ENCODE measurements at regions not wholly inside any gene's neighbourhood (a gene's known extent, or its start where the extent isn't known, plus 50 kb on each side); places are given as distances from the start of the nearest gene placed in this dataset.
A peak's percentile ranks its signal among the peaks of the same experiment; 100 is the strongest.

- DNase-seq (ENCODE audit: low read depth in 1 of 2, low spot score in 1 of 2), result no peak
- TF ChIP-seq JUND (IDR thresholded peaks at IDR 0.05; ENCODE audit: low read depth), result no peak
- in situ Hi-C loops (cut with HindIII; ENCODE audit: low pct_unique_long_range_greater_than_20kb, low sequenced_read_pairs), result no loop called here
These were observed 334.6 kb upstream of the VRK2 start for GRCh38 chr2:57711991-57712390.

- DNase-seq (ENCODE audit: low read depth in 1 of 2, low spot score in 1 of 2), result peak; percentile 9 to 60
- in situ Hi-C loops (cut with HindIII; ENCODE audit: low pct_unique_long_range_greater_than_20kb, low sequenced_read_pairs), result no loop called here
- no peak for TF ChIP-seq JUND (IDR thresholded peaks at IDR 0.05; ENCODE audit: low read depth)
These were observed 325.6 kb upstream of the VRK2 start for GRCh38 chr2:57720728-57721627.

GRCh38 chr2:57725337-57725947 is 321.2 kb upstream of the VRK2 start:
- DNase-seq (ENCODE audit: low read depth in 1 of 2, low spot score in 1 of 2), result no peak
- no peak for TF ChIP-seq JUND (IDR thresholded peaks at IDR 0.05; ENCODE audit: low read depth)
- in situ Hi-C loops (cut with HindIII; ENCODE audit: low pct_unique_long_range_greater_than_20kb, low sequenced_read_pairs), result no loop called here

- in situ Hi-C loops (cut with HindIII; ENCODE audit: low pct_unique_long_range_greater_than_20kb, low sequenced_read_pairs), result no loop called here
- TF ChIP-seq JUND (IDR thresholded peaks at IDR 0.05; ENCODE audit: low read depth), result no peak
- no peak for DNase-seq (ENCODE audit: low read depth in 1 of 2, low spot score in 1 of 2)
These were observed 320.3 kb upstream of the VRK2 start for GRCh38 chr2:57726294-57726693.

GRCh38 chr2:57728691-57729090 is 317.9 kb upstream of the VRK2 start:
- TF ChIP-seq JUND (IDR thresholded peaks at IDR 0.05; ENCODE audit: low read depth), result no peak
- DNase-seq (ENCODE audit: low read depth in 1 of 2, low spot score in 1 of 2), result no peak
- in situ Hi-C loops (cut with HindIII; ENCODE audit: low pct_unique_long_range_greater_than_20kb, low sequenced_read_pairs), result no loop called here

GRCh38 chr2:57733956-57734355 is 312.6 kb upstream of the VRK2 start:
- TF ChIP-seq JUND (IDR thresholded peaks at IDR 0.05; ENCODE audit: low read depth), result no peak
- no peak for DNase-seq (ENCODE audit: low read depth in 1 of 2, low spot score in 1 of 2)
- in situ Hi-C loops (cut with HindIII; ENCODE audit: low pct_unique_long_range_greater_than_20kb, low sequenced_read_pairs), result no loop called here

GRCh38 chr2:57740891-57741290 is 305.7 kb upstream of the VRK2 start:
- TF ChIP-seq JUND (IDR thresholded peaks at IDR 0.05; ENCODE audit: low read depth), result no peak
- DNase-seq (ENCODE audit: low read depth in 1 of 2, low spot score in 1 of 2), result no peak
- in situ Hi-C loops (cut with HindIII; ENCODE audit: low pct_unique_long_range_greater_than_20kb, low sequenced_read_pairs), result no loop called here

- in situ Hi-C loops (cut with HindIII; ENCODE audit: low pct_unique_long_range_greater_than_20kb, low sequenced_read_pairs), result no loop called here
- no peak for TF ChIP-seq JUND (IDR thresholded peaks at IDR 0.05; ENCODE audit: low read depth)
- no peak for DNase-seq (ENCODE audit: low read depth in 1 of 2, low spot score in 1 of 2)
These were observed 293.0 kb upstream of the VRK2 start for GRCh38 chr2:57753636-57754035.

- in situ Hi-C loops (cut with HindIII; ENCODE audit: low pct_unique_long_range_greater_than_20kb, low sequenced_read_pairs), result no loop called here
- no peak for TF ChIP-seq JUND (IDR thresholded peaks at IDR 0.05; ENCODE audit: low read depth)
- DNase-seq (ENCODE audit: low read depth in 1 of 2, low spot score in 1 of 2), result no peak
These were observed 287.9 kb upstream of the VRK2 start for GRCh38 chr2:57758686-57759085.

- no peak for TF ChIP-seq JUND (IDR thresholded peaks at IDR 0.05; ENCODE audit: low read depth)
- in situ Hi-C loops (cut with HindIII; ENCODE audit: low pct_unique_long_range_greater_than_20kb, low sequenced_read_pairs), result no loop called here
- no peak for DNase-seq (ENCODE audit: low read depth in 1 of 2, low spot score in 1 of 2)
These were observed 287.5 kb upstream of the VRK2 start for GRCh38 chr2:57759131-57759530.

- peak; percentile 42 to 78 for DNase-seq (ENCODE audit: low read depth in 1 of 2, low spot score in 1 of 2)
- no peak for TF ChIP-seq JUND (IDR thresholded peaks at IDR 0.05; ENCODE audit: low read depth)
- in situ Hi-C loops (cut with HindIII; ENCODE audit: low pct_unique_long_range_greater_than_20kb, low sequenced_read_pairs), result no loop called here
These were observed 286.7 kb upstream of the VRK2 start for GRCh38 chr2:57759822-57760300.

- in situ Hi-C loops (cut with HindIII; ENCODE audit: low pct_unique_long_range_greater_than_20kb, low sequenced_read_pairs), result no loop called here
- no peak for TF ChIP-seq JUND (IDR thresholded peaks at IDR 0.05; ENCODE audit: low read depth)
- no peak for DNase-seq (ENCODE audit: low read depth in 1 of 2, low spot score in 1 of 2)
These were observed 286.2 kb upstream of the VRK2 start for GRCh38 chr2:57760381-57760801.

GRCh38 chr2:57776916-57777315 is 269.7 kb upstream of the VRK2 start:
- no peak for DNase-seq (ENCODE audit: low read depth in 1 of 2, low spot score in 1 of 2)
- in situ Hi-C loops (cut with HindIII; ENCODE audit: low pct_unique_long_range_greater_than_20kb, low sequenced_read_pairs), result no loop called here
- no peak for TF ChIP-seq JUND (IDR thresholded peaks at IDR 0.05; ENCODE audit: low read depth)

All from T47D (cell line).